H9 (cell line): ENCODE measurements at regions not wholly inside any gene's neighbourhood (a gene's known extent, or its start where the extent isn't known, plus 50 kb on each side); places are given as distances from the start of the nearest gene placed in this dataset.

Experiments used
- DNase-seq: peaks from one replicate; pipeline ENCODE4 v3.0.0-alpha.2; 2017
- H2AFZ ChIP-seq: one replicate; pipeline ENCODE4 v1.6.1; 2013; ENCODE audit warnings: mild to moderate bottlenecking, low read length, control low read depth, moderate library complexity
- H2AK5ac ChIP-seq: 2 replicates; pipeline ENCODE4 v1.6.1; 2013; ENCODE audit warnings: low read length, control low read depth, mixed read lengths; ENCODE audit not compliant: insufficient read length
- H2BK120ac ChIP-seq: one replicate; pipeline ENCODE4 v1.6.1; 2013; ENCODE audit warnings: low read depth, mild to moderate bottlenecking, low read length, control low read depth, inconsistent platforms; ENCODE audit not compliant: poor library complexity, severe bottlenecking
- H2BK12ac ChIP-seq: 2 replicates; pipeline ENCODE4 v1.6.1; 2013; ENCODE audit warnings: low read length, control low read depth, mixed read lengths, low read depth; ENCODE audit not compliant: insufficient read length
- H2BK15ac ChIP-seq: 2 replicates; pipeline ENCODE4 v1.6.1; 2013; ENCODE audit warnings: low read depth, low read length, control low read depth
- H2BK20ac ChIP-seq: one replicate; pipeline ENCODE4 v1.6.1; 2013; ENCODE audit warnings: low read depth, mild to moderate bottlenecking, low read length, control low read depth, inconsistent platforms; ENCODE audit not compliant: poor library complexity, severe bottlenecking
- H2BK5ac ChIP-seq: 2 replicates; pipeline ENCODE4 v1.6.1; 2013; ENCODE audit warnings: low read length, control low read depth, mixed read lengths; ENCODE audit not compliant: insufficient read length
- H3K14ac ChIP-seq: 2 replicates; pipeline ENCODE4 v1.6.1; 2013; ENCODE audit warnings: low read length, control low read depth; ENCODE audit not compliant: insufficient read depth
- H3K18ac ChIP-seq: 2 replicates; pipeline ENCODE4 v1.6.1; 2013; ENCODE audit warnings: low read depth, mild to moderate bottlenecking, mixed read lengths, low read length, control low read depth; ENCODE audit not compliant: insufficient read length
- H3K23ac ChIP-seq: 2 replicates; pipeline ENCODE4 v1.6.1; 2013; ENCODE audit warnings: low read length, control low read depth, mixed read lengths, low read depth; ENCODE audit not compliant: insufficient read length
- H3K23me2 ChIP-seq: 2 replicates; pipeline ENCODE4 v1.6.1; 2013; ENCODE audit warnings: low read depth, mild to moderate bottlenecking, mixed read lengths, low read length, control low read depth; ENCODE audit not compliant: insufficient read length, poor library complexity, severe bottlenecking
- H3K27ac ChIP-seq: 2 replicates; pipeline ENCODE4 v1.5.1; 2013; ENCODE audit warnings: low read length, control low read depth, mixed read lengths, low read depth; ENCODE audit not compliant: insufficient read length
- H3K27me3 ChIP-seq: 2 replicates; pipeline ENCODE4 v1.6.1; 2013; ENCODE audit warnings: low read length, control low read depth, inconsistent platforms; ENCODE audit not compliant: insufficient read depth
- H3K4ac ChIP-seq: 2 replicates; pipeline ENCODE4 v1.6.1; 2013; ENCODE audit warnings: low read depth, mild to moderate bottlenecking, control low read depth, inconsistent platforms, low read length, moderate library complexity
- H3K4me1 ChIP-seq: 2 replicates; pipeline ENCODE4 v1.6.1; 2013; ENCODE audit warnings: low read length, control low read depth, inconsistent platforms; ENCODE audit not compliant: insufficient read depth
- H3K4me2 ChIP-seq: 2 replicates; pipeline ENCODE4 v1.6.1; 2013; ENCODE audit warnings: low read length, control low read depth, mixed read lengths; ENCODE audit not compliant: insufficient read length, insufficient read depth
- H3K56ac ChIP-seq: 2 replicates; pipeline ENCODE4 v1.6.1; 2013; ENCODE audit warnings: low read depth, mild to moderate bottlenecking, mixed read lengths, low read length, control low read depth; ENCODE audit not compliant: insufficient read length
- H3K79me1 ChIP-seq: 2 replicates; pipeline ENCODE4 v1.6.1; 2013; ENCODE audit warnings: low read depth, mild to moderate bottlenecking, moderate library complexity, low read length, control low read depth, inconsistent platforms; ENCODE audit not compliant: insufficient read depth, poor library complexity, severe bottlenecking
- H3K79me2 ChIP-seq: 2 replicates; pipeline ENCODE4 v1.6.1; 2013; ENCODE audit warnings: low read length, control low read depth, inconsistent platforms; ENCODE audit not compliant: insufficient read depth
- H3K9ac ChIP-seq: 2 replicates; pipeline ENCODE4 v1.6.1; 2013; ENCODE audit warnings: low read length, control low read depth, mixed read lengths; ENCODE audit not compliant: insufficient read length; ENCODE audit errors: extremely low read depth
- H3K9me3 ChIP-seq: one replicate; pipeline ENCODE4 v1.6.1; 2013; ENCODE audit warnings: low read depth, low read length, inconsistent platforms; ENCODE audit not compliant: control insufficient read depth
- H3T11ph ChIP-seq: one replicate; pipeline ENCODE4 v1.6.1; 2013; ENCODE audit warnings: mild to moderate bottlenecking, low read length, control low read depth, inconsistent platforms
- H4K20me1 ChIP-seq: one replicate; pipeline ENCODE4 v1.6.1; 2013; ENCODE audit not compliant: control insufficient read depth, insufficient read length, insufficient read depth
- H4K5ac ChIP-seq: 2 replicates; pipeline ENCODE4 v1.6.1; 2013; ENCODE audit warnings: low read depth, mild to moderate bottlenecking, mixed read lengths, low read length, control low read depth; ENCODE audit not compliant: insufficient read length
- H4K8ac ChIP-seq: replicated peaks from 2 replicates; pipeline ENCODE4 v1.6.1; 2013; ENCODE audit warnings: low read length, control low read depth, mixed read lengths, low read depth; ENCODE audit not compliant: insufficient read length
- H4K91ac ChIP-seq: 2 replicates; pipeline ENCODE4 v1.6.1; 2013; ENCODE audit warnings: low read depth, mild to moderate bottlenecking, moderate library complexity, mixed read lengths, low read length, control low read depth; ENCODE audit not compliant: insufficient read length
- H3K27ac Mint-ChIP-seq, 3 experiments: 2 replicates in 2 of 3; 3 replicates in 1 of 3; pipeline ENCODE4 v1.8.0; 2020 to 2021; ENCODE audit warnings: mixed read lengths in 3 of 3, mild to moderate bottlenecking in 1 of 3, moderate library complexity in 1 of 3
- H3K27me3 Mint-ChIP-seq: 2 replicates; pipeline ENCODE4 v1.8.0; 2021; ENCODE audit warnings: low read depth, mild to moderate bottlenecking, moderate library complexity, mixed read lengths
- H3K36me3 Mint-ChIP-seq, 3 experiments: 2 replicates in 2 of 3; 3 replicates in 1 of 3; pipeline ENCODE4 v1.8.0; 2020 to 2021; ENCODE audit warnings: low read depth in 3 of 3, mixed read lengths in 3 of 3; ENCODE audit not compliant: insufficient read depth in 1 of 3
- H3K4me1 Mint-ChIP-seq, 2 experiments: 2 replicates each; pipeline ENCODE4 v1.8.0; 2020; ENCODE audit warnings: mixed read lengths in 2 of 2
- H3K4me3 Mint-ChIP-seq, 2 experiments: 2 replicates in 1 of 2; 3 replicates in 1 of 2; pipeline ENCODE4 v1.8.0; 2020 to 2021; ENCODE audit warnings: mild to moderate bottlenecking in 2 of 2, mixed read lengths in 2 of 2, moderate library complexity in 1 of 2
- H3K9me3 Mint-ChIP-seq, 2 experiments: 2 replicates in 1 of 2; 3 replicates in 1 of 2; pipeline ENCODE4 v1.8.0; 2020; ENCODE audit warnings: mild to moderate bottlenecking in 2 of 2, mixed read lengths in 2 of 2, moderate library complexity in 1 of 2
- CTCF ChIP-seq: fragments of 200-600 bp; sonication (generic); conservative IDR thresholded peaks from 3 replicates; pipeline ENCODE4 v1.8.0; 2021; ENCODE audit warnings: antibody characterized with exemption, mild to moderate bottlenecking
- whole genome bisulfite sequencing: extraction: QIAGEN DNeasy Blood & Tissue Kit; methylation state at CpG from one replicate; pipeline ENCODE4 v1.1.7; 2013; ENCODE audit warnings: missing lambda C conversion rate, low lambda C conversion rate, mixed read lengths; ENCODE audit not compliant: insufficient read length; ENCODE audit errors: extremely low coverage; 5-methylcytosine and 5-hydroxymethylcytosine counted together

GRCh38 chr7:110573862-110574528 is 516.9 kb upstream of the LRRN3 start:
- H3K9me3 Mint-ChIP-seq: no peaks in the 10 kb centered on the region
- H3K56ac ChIP-seq: no peak overlapping the region
- no peaks in the 10 kb centered on the region for H3K9me3 ChIP-seq
- no peak overlapping the region for H3K4me2 ChIP-seq
- H3K4me1 ChIP-seq: peaks cover 3% of the 10 kb centered on the region; the same call in 1 of the 2 replicates
- H4K5ac ChIP-seq: no peak overlapping the region
- no peak for TF ChIP-seq CTCF
- H4K8ac ChIP-seq: no peak overlapping the region
- H3K27me3 Mint-ChIP-seq: no peaks in the 10 kb centered on the region
- no peak overlapping the region for H3K23ac ChIP-seq
- H2BK120ac ChIP-seq: no peak overlapping the region
- no peaks in the 10 kb centered on the region for H3K23me2 ChIP-seq
- no peak overlapping the region for H3T11ph ChIP-seq
- DNase-seq: no peak
- no peak overlapping the region for H3K27ac ChIP-seq
- no peaks in the 10 kb centered on the region for H3K36me3 Mint-ChIP-seq
- H3K79me2 ChIP-seq: no peaks in the 10 kb centered on the region
- no peak overlapping the region for H3K9ac ChIP-seq
- H3K27ac Mint-ChIP-seq: no peak overlapping the region; a peak in 1 of 7 replicates
- peaks cover 0 to 6% of the 10 kb centered on the region in 2 experiments; a peak in 1 of 4 replicates for H3K4me1 Mint-ChIP-seq
- no peak overlapping the region for H2BK12ac ChIP-seq
- no peaks in the 10 kb centered on the region for H3K27me3 ChIP-seq
- WGBS: no CpG with 5 or more reads among the region's 6 CpGs
- H2AK5ac ChIP-seq: no peak overlapping the region
- no peaks in the 10 kb centered on the region for H3K79me1 ChIP-seq
- no peak overlapping the region for H2BK15ac ChIP-seq
- H3K18ac ChIP-seq: no peak overlapping the region
- no peak overlapping the region for H3K4ac ChIP-seq
- no peak overlapping the region for H4K91ac ChIP-seq
- H3K4me3 Mint-ChIP-seq: no peak overlapping the region
- no peaks in the 10 kb centered on the region for H4K20me1 ChIP-seq
- H2BK5ac ChIP-seq: no peak overlapping the region
- H2BK20ac ChIP-seq: no peak overlapping the region
- no peak overlapping the region for H3K14ac ChIP-seq
- H2AFZ ChIP-seq: no peak overlapping the region
